ENCODE measurements at regions not wholly inside any gene's neighbourhood (a gene's known extent, or its start where the extent isn't known, plus 50 kb on each side); places are given as distances from the start of the nearest gene placed in this dataset.

DNA sequence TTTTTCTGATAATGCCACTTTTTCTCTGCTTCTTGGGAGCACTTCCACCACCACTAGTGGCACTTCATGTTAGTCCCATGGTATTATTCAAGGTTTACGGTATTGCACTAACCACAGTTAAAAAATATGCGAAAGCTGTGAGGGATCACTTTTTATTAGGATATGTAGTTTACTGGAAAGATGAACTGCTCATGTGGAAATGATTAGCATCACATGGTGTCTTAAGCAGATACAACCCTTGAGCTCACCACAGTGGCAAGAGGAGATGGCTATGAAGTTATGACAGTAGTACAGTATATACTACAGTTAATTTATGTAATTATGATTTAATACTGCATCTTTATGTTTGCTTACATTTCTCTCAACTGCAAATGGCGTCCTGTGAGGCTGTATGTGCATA, 134.5 kb upstream of the HMGN3 start:
- TF ChIP-seq, protein P1, sequence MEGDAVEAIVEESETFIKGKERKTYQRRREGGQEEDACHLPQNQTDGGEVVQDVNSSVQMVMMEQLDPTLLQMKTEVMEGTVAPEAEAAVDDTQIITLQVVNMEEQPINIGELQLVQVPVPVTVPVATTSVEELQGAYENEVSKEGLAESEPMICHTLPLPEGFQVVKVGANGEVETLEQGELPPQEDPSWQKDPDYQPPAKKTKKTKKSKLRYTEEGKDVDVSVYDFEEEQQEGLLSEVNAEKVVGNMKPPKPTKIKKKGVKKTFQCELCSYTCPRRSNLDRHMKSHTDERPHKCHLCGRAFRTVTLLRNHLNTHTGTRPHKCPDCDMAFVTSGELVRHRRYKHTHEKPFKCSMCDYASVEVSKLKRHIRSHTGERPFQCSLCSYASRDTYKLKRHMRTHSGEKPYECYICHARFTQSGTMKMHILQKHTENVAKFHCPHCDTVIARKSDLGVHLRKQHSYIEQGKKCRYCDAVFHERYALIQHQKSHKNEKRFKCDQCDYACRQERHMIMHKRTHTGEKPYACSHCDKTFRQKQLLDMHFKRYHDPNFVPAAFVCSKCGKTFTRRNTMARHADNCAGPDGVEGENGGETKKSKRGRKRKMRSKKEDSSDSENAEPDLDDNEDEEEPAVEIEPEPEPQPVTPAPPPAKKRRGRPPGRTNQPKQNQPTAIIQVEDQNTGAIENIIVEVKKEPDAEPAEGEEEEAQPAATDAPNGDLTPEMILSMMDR (IDR thresholded peaks at IDR 0.05) = no peak
- no peak for TF ChIP-seq YY1 (IDR thresholded peaks at IDR 0.05; ENCODE audit: low read depth)
- TF ChIP-seq, protein P2, sequence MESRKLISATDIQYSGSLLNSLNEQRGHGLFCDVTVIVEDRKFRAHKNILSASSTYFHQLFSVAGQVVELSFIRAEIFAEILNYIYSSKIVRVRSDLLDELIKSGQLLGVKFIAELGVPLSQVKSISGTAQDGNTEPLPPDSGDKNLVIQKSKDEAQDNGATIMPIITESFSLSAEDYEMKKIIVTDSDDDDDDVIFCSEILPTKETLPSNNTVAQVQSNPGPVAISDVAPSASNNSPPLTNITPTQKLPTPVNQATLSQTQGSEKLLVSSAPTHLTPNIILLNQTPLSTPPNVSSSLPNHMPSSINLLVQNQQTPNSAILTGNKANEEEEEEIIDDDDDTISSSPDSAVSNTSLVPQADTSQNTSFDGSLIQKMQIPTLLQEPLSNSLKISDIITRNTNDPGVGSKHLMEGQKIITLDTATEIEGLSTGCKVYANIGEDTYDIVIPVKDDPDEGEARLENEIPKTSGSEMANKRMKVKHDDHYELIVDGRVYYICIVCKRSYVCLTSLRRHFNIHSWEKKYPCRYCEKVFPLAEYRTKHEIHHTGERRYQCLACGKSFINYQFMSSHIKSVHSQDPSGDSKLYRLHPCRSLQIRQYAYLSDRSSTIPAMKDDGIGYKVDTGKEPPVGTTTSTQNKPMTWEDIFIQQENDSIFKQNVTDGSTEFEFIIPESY (IDR thresholded peaks at IDR 0.05; ENCODE audit: borderline replicate concordance, low read depth) = no peak
- TF ChIP-seq, protein P3, sequence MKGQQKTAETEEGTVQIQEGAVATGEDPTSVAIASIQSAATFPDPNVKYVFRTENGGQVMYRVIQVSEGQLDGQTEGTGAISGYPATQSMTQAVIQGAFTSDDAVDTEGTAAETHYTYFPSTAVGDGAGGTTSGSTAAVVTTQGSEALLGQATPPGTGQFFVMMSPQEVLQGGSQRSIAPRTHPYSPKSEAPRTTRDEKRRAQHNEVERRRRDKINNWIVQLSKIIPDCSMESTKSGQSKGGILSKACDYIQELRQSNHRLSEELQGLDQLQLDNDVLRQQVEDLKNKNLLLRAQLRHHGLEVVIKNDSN (IDR thresholded peaks at IDR 0.05; ENCODE audit: borderline replicate concordance, low read depth) = no peak

All from SK-N-SH (cell line).